GM21390 (cell line): ENCODE measurements at regions not wholly inside any gene's neighbourhood (a gene's known extent, or its start where the extent isn't known, plus 50 kb on each side); places are given as distances from the start of the nearest gene placed in this dataset.

Experiments used
- ATAC-seq: cut with Tn5 transposase; IDR thresholded peaks from one replicate; pipeline ENCODE4 v1.9.1; 2021; ENCODE audit not compliant: unreplicated experiment

DNA sequence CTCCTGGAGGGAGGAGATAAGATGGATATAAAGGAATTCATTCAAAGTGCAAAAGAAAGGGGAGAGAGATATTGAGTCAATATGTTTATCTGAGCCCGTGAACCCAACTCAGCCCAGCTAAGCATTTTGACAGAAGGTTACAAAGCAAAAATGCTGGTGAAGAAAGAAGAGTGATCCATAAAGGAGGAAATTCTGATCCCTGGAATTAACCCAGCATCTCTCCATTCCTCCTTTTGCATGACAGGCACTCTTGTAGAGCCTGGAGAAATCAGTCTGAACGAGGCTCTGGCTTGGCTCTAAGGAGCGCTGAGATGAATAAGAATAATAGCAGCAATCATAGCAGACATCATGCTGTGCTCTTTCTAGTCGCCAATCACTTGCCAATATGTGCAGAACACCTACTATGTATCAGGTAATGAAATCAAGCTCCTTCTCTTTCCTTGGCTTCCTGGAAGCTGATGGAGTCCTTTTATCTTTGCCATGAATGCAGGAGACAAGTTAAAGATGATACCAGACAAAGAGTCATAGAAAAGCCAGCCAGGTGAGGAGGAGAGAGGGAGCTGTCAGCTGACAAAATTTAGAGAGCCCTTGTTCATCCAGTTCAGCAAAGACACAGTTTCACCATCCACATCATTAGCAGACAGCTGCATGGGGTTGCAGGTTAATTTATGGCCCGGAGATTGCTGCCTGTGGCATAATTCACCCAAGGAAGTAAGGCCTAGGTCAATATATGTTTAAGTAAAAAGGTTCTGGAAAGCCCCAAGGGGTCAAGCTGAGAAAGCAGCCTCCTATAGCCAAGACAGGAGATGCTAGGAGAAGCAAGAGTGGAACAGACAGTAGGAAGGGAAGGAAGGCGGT is 476.5 kb upstream of the TBX3 start:
- ATAC-seq: no peak

DNA sequence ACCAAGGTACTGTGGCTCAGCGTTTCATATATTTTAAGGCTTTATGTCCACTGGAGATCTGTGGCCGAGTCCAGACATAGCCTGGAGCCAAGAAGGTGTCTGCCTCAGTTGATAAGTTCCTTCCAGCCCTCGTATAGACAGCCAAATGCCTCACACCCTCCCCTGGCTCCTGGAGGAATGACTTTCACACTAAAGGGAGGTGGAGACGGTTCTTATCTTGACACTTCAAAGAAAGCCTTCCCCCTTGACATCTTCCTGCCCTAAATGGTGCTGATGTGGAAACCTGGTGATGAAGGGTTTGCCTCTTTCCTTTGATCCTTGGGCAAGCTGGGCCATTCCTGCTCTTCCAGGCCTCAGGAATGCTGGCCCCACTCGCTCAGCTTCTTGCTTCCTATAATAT is 474.8 kb upstream of the TBX3 start:
- ATAC-seq: no peak

DNA sequence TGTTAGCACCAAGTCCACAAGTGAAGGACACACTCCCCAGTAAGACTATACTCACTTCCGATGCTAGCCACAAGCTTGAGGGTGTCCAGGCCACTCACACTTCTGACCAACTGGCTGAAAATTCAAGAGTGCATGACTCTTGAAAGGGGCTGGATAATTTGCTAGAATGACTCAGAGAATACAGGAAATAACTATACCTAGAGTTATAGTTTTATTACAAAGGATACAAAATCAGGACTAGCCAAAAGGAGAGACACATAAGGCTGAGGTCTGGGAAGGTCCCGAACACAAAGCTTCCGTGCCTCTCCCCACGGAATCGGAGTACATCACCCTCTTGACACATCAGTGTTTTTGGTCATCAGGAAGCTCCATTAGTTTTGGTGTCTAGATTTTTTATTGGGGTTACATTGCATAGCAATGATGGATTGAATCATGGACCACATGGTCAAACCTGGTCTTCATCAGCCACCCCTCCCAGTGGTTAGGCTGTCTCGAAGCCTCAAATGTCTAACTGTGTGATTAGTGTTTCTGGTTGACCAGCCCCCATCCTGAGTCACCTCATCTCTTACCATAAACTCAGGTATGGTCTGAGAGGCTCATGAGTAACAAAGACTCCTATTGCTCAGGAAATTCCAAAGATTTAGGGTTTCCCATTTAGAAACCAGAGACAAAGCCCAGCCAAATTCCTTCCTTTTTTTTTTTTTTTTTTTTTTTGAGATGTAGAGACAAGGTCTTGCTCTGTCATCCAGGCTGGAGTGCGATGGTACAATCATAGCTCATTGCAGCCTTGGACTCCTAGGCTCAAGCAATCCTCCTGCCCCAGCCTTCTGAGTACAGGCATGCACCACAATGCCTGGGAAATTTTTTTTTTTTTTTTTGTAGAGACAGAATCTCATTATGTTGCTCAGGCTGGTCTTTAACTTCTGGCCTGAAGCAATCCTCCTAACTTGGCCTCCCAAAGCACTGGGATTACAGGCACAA is 472.0 kb upstream of the TBX3 start:
- no peak for ATAC-seq

DNA sequence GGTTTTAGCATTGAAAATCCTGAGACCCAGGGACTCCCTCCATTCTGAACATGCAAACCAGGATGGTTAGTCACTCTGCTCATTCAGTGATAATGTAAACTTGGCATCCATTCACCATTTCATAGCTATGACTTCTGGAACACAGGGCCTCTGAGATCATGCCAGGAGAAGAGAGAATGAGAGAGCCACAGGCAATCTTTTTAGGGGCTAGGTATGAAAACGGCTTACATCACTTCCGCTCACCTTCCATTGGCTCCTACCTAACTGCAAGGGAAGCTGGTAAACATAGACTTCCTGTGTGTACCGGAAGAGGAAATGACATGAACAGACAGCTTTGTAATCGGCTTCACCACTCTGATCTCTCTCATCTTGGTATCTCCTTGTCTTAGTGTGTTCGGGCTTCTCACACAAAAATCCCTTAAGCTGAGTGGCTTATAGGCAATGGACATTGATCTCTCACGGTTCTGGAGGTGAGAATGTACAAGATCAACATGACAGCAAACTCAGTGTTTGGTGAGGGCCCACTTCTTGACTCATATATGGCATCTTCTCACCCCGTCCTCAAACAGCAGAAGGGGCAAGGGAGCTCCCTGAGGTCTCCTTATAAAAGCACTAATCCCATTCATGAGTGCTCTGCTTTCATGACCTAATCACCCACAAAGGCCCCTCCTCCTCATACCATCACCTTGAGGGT is 465.9 kb upstream of the TBX3 start:
- no peak for ATAC-seq

DNA sequence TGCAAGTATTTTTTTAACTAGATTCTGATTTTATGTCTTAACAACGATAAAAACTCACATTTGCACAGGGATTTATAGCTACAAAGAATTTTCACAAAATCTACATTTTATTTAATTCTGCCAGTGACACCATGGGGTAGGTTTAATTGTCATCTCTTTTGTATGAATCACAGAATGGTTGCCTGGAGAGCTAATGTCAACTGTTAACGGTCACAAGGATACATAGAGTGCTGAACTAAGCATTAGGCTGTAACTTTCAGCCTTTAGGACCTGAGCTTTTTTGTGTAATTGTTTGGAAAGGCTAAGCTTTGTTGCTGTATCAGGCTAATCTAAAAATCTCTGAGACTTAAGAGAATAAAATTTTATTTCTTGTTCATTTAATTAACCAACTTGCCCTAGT is 465.3 kb upstream of the TBX3 start:
- no peak for ATAC-seq

DNA sequence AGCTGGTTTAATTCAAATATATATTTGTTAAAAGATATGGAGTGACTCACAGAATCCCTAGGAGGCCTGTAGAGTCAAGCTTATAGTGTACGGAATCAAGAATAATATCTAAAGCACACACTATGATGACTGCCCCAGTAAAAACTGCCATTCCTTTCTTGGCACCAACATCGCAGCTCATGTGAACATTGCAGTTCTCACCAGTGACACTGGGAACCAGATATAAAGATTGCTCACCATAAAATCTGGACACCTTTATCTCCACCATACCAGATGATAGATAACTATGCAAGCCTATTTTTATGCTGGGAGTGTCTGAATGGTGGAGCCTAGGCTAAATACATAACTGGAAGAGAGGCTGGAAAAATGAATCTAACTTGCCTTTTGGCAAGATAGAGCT is 463.9 kb upstream of the TBX3 start:
- ATAC-seq: no peak

DNA sequence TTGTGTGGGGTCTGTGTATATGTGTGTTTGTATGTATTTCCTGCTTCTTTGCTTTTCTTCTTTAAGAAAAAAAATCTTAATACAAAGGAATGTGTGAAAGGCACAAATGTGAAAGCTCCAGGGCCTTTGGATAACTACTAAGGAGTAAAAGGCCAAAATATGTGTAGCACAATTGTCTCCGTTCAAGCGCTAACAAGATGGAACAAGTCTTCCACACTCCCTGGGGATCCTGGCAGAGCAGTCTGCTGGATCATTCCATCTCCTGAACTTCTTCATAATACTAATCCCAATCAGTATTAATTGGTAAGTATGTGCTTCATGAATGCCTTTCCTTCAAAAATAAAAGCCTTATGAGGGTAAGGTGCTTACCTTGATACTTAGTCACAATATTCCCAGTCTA is 462.5 kb upstream of the TBX3 start:
- ATAC-seq: no peak

DNA sequence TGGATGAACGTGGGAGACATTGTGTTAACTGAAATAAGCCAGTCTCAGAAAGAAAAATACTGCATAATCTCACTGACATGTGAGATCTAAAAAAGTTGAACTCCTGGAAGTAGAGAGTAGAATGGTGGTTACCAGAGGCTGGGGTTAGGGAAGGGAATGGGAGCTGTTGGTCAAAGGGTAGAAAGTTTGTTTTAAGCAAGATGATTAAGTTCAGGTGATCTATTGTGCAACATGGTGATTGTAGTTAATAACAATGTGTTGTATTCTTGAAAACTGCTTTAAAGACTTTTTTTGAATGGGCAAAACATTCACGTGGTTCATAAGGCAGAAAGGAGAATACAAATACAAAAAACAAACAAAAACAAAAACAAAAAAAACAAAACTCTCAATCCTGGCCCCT is 460.4 kb upstream of the TBX3 start:
- ATAC-seq: no peak

DNA sequence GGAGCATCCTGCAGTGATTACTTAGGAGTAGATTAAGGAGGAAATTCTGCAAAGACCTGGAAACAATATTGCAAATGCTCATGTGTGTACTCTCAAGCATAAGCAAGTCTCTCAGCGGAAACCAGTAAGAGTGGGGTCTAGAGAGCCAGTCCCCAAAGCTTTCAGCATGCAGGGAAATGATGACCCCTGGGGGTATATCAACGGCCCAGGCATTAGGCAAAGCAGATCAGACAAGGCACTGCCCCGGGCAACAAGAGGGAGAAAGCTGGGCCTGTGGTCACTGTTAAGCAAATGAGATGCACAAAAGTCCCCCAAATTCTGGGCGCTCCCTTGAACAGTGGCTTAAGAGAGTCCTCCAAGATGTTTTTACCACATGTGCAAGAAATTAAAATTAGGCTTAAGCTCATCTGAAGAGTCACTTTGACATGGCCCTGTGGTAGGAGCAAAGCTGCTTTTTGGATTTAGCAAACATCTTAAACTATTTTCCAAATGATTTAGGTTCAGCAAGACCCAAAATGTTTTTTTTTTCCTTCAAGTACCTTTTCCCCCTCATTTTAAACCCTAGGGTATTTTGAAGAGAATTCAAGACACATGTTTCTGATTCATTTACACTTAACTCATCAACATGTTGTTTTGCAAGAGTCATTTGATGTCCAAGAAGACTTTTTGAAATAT is 457.1 kb upstream of the TBX3 start:
- no peak for ATAC-seq

DNA sequence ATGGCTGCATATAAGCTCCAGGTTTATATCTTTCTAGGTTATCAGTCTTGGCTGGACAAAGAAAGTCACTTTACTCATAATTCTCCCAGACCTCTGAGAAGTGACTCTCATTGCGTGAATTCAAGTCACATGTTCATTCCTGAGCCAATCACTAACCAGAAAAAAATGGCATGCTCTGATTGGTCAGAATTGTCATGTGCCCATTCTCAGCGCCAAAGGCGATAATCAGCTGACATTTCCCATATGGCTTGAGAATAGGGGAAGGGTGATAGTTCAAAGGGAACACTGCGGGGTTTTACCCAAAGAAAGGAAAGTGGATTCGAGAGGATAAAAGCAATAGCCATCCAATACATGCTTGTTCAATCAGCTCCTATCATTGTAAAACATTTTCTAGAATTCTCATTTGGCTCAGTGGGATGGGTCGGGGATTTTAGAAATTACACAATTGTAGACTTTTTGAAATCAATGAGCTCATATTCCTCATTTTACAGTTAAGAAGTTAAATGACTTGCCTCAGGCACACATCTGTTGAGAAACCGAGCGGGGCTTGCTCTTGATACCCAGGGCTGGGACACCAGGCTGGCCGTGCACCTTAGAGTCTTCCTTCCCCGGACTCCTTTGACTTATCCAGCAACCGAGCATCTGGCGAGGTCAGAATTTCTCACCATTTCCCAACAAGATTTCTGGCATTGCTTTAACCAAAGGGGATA is 454.0 kb upstream of the TBX3 start:
- ATAC-seq: no peak

DNA sequence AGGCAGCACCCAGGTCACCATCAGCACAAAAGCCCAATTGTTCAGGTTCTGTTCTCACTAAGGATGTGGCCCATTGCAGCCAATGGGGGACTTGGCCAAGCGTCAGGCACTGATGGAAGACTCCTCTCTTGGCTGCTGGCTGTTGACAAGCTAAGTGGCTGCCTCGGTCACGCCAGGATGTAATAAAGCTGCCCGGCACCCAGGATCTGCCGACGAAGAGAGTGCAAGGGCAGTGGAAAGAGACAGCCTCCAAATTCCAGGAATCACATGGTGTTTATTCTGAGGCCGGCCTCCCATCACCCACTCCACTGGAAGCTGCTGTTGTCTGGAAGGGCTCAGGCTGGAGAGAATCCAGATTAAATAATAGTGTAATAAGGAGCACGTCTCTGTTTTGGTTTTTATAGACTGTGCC is 451.8 kb upstream of the TBX3 start:
- no peak for ATAC-seq

DNA sequence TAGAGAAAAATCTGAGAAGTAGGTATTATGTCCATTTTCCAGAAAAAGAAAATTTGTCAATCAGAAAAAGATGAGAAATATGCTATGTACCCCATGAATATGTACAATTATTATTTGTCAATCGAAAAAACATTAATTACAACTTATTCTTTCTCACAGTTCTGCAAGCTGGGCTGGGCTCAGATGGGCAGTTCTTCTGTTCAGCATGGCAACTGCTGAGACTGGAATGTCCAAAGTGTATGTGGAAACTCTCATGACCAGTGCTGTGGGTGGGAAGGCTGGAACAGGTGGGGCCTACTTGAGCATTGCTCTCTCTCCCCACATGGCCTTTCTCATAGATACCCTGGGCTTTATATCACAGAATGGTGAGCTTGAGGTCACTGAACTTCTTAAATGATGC is 450.3 kb upstream of the TBX3 start:
- no peak for ATAC-seq

DNA sequence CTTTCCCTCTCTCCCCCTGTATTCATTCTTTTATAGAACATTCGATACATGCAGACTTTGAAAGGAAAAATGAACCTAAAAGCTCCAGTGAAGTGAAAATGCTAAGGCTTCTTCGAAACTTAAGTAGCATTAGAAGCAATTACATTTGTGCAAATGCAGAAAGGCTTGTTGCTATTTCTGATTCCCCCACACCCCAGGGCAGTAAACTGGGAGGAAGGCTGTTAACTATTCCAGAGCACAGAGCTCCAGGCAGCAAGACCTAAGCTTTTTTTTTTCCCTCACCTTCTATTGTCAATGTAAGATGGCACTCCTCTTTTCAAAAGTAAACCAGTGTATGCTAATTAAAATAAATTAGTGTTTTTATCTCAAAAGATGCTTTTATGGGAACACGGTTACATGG is 448.9 kb upstream of the TBX3 start:
- no peak for ATAC-seq

DNA sequence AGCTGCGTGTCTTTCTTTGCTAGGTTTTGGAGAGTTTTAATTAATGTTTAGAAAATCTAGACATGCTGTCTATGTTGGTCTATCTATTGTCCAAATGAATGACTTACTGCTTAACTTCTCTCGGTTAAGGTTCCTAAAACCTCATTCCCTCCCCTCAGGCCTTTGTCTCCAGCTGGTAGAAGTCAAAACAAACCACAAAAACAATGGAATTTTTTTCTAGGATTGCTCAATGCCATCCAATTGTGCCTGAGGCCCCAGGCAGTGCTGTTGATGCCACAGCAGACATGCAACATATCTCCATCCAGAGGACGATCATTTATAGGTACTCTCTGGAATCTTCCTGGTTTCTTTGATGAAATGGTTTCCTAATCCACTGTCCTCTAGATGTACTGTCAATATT is 448.2 kb upstream of the TBX3 start:
- no peak for ATAC-seq

DNA sequence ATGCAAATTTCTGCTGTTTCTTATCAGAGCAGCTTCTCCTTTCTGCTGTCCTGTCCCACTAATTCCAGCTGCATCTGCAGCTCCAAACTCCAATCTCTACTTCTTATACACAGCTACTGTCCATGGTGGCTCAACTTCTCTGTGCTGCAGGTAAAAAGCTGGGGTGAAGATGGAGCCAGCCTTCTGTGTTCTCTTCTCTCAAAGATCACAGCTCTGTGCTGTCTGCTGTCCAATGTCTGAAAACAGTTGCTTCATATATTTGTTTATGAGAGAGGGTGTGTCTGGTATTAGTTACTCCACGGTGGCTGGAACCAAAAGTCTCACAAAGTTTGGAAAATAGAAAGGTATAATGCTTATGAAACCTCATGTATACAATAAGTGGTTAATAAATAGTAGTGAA is 445.8 kb upstream of the TBX3 start:
- ATAC-seq: no peak

DNA sequence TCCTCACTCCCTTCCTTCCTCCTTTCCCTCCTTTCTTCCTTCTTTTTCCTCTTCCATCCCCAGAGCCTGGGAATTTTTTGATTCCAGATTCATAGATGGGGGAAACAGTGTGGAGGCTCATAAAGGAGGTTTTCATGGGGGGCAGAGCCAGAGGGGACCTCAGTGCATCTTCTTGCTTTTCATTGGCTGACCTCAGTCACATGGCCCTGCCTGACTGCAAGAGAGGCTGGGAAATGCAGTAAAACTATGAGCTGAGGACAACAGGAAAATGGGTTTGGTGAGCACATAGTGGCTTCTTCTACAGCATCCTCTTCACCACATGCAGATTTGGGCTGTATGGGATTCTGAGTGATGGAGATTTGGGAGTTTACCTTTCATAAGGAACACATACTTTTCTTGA is 437.1 kb upstream of the TBX3 start:
- ATAC-seq: no peak

DNA sequence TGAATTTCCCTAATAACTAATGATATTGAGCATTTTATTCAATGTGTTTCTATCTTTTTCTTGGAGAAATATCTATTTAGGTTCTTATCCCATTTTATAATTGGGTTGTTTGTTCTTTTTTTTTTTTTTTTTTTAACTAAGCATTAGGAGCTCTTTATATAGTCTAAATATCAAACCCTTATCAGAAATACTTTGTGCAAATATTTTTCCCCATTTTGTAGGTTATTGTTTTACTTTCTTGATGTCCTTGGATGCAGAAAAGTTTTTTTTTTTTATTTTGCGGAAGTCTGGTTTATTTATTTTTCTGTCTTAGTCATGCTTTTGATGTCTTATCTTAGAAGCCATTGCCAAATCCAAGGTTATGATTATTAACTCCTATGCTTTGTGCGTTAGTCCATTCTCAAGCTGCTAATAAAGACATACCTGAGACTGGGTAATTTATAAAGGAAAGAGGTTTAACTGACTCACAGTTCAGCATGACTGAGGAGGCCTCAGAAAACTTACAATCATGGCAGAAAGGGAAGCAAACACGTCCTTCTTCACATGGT is 434.3 kb upstream of the TBX3 start:
- no peak for ATAC-seq

DNA sequence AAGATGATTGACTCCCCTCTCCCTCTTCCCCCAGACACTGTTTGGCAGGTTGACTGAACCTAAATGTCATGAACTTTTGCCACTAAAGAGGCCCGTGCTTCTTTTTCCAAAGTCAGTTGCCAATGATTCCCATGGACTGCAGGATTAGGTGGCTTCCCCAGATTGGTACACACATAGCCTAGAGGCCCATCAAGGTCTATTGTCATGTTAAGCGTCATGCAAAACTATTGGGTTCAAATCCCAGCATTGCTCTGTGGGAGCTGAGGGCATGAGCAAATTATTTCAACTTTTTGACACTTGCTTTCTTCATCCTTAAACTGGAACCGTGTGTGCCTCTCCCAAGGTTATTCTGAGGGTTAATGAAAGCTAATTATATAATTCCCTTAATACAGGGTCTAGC is 430.2 kb upstream of the TBX3 start:
- no peak for ATAC-seq

DNA sequence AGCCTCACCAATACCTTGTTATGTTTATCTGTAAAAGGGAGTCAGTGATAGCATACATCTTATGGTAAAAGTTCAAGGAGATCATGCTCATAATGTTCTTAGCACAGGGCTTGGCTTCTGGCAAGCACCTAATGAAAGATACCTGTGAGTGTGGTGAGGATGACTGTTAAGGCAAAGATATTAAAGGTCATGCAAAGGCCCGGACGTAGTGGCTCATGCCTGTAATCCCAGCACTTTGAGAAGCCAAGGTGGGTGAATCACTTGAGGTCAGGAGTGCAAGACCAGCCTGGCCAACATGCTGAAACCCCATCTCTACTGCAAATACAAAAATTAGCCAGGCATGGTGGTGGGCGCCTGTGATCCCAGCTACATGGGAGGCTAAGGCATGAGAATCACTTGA is 425.9 kb upstream of the TBX3 start:
- ATAC-seq: no peak
